Fibroblast of lung (primary cell): ENCODE measurements at regions not wholly inside any gene's neighbourhood (a gene's known extent, or its start where the extent isn't known, plus 50 kb on each side); places are given as distances from the start of the nearest gene placed in this dataset.

Experiments
- CTCF ChIP-seq, 2 donors: IDR thresholded peaks in 1 of 2; conservative IDR thresholded peaks in 1 of 2; 1 replicate in 1 of 2; 2 replicates in 1 of 2; pipeline ENCODE4 v1.5.1; 2011 to 2012; ENCODE audit warnings: low read length in 2 of 2, control low read depth in 1 of 2, inconsistent platforms in 1 of 2, low read depth in 1 of 2, mild to moderate bottlenecking in 1 of 2
- EZH2 ChIP-seq: IDR thresholded peaks from 2 replicates; pipeline ENCODE4 v1.5.1; 2012; ENCODE audit warnings: low read length, control low read depth, mild to moderate bottlenecking; ENCODE audit errors: missing control alignments

- TF ChIP-seq CTCF (conservative IDR thresholded peaks at IDR 0.05 in 1 of 2, IDR thresholded peaks at IDR 0.05 in 1 of 2; ENCODE audit: low read depth in 1 of 2, low read length in 2 of 2) (no peak), EZH2 (no peak)
Measured at GRCh38 chr5:164000241-164000640, 494.8 kb downstream of the MAT2B start.
